HG03103 (cell line): ENCODE measurements at regions not wholly inside any gene's neighbourhood (a gene's known extent, or its start where the extent isn't known, plus 50 kb on each side); places are given as distances from the start of the nearest gene placed in this dataset.
"Not testable (repeated sequence)": the region's sequence is repeated elsewhere in the genome, so short reads cannot be mapped to it uniquely, and the experiment has no call there.

ENCODE experiments used
- ATAC-seq: cut with Tn5 transposase; IDR thresholded peaks from one replicate; pipeline ENCODE4 v1.9.1; 2021; ENCODE audit warnings: low read depth; ENCODE audit not compliant: unreplicated experiment

GRCh38 chr12:126030573-126030972 is 965.3 kb downstream of the AACS start:
- no peak for ATAC-seq

GRCh38 chr12:126033751-126034150 is 968.5 kb downstream of the AACS start:
- ATAC-seq: no peak

GRCh38 chr12:126036348-126036747 is 971.1 kb downstream of the AACS start:
- no peak for ATAC-seq

- ATAC-seq: no peak
These were observed 973.2 kb downstream of the AACS start for GRCh38 chr12:126038434-126038833.

GRCh38 chr12:126040307-126040706 is 975.1 kb downstream of the AACS start:
- no peak for ATAC-seq

GRCh38 chr12:126042286-126042685 is 977.1 kb downstream of the AACS start:
- ATAC-seq: no peak

- ATAC-seq: not testable (repeated sequence)
These were observed 984.3 kb downstream of the AACS start for GRCh38 chr12:126049501-126049900.

GRCh38 chr12:126051611-126052107 is 986.4 kb downstream of the AACS start:
- ATAC-seq: no peak

GRCh38 chr12:126055521-126055920 is 990.3 kb downstream of the AACS start:
- ATAC-seq: no peak

- ATAC-seq: no peak
These were observed 996.5 kb downstream of the AACS start for GRCh38 chr12:126061777-126062176.

- no peak for ATAC-seq
These were observed 998.8 kb downstream of the AACS start for GRCh38 chr12:126064028-126064427.

GRCh38 chr12:126067626-126068329 is 1002.5 kb downstream of the AACS start:
- no peak for ATAC-seq

- ATAC-seq: peak; percentile 76
These were observed 1004.4 kb downstream of the AACS start for GRCh38 chr12:126069549-126070165.

- no peak for ATAC-seq
These were observed 1011.3 kb downstream of the AACS start for GRCh38 chr12:126076515-126076914.

- ATAC-seq: no peak
These were observed 1018.7 kb downstream of the AACS start for GRCh38 chr12:126083926-126084325.

GRCh38 chr12:126084480-126084879 is 1019.2 kb downstream of the AACS start:
- no peak for ATAC-seq

- no peak for ATAC-seq
These were observed 1021.0 kb downstream of the AACS start for GRCh38 chr12:126086242-126086641.

GRCh38 chr12:126087692-126088091 is 1022.5 kb downstream of the AACS start:
- ATAC-seq: no peak

GRCh38 chr12:126093908-126094307 is 1028.7 kb downstream of the AACS start:
- no peak for ATAC-seq

- no peak for ATAC-seq
These were observed 1030.7 kb downstream of the AACS start for GRCh38 chr12:126095748-126096510.

GRCh38 chr12:126106706-126107105 is 1041.5 kb downstream of the AACS start:
- no peak for ATAC-seq
